IMR-90 (cell line): ENCODE measurements at regions not wholly inside any gene's neighbourhood (a gene's known extent, or its start where the extent isn't known, plus 50 kb on each side); places are given as distances from the start of the nearest gene placed in this dataset.

Experiments used
- ATAC-seq: fragments of 200-7000 bp; cut with Tn5 transposase; 2 replicates; pipeline ENCODE4 v1.9.1; 2020; ENCODE audit warnings: low read depth, mild to moderate bottlenecking, moderate library complexity
- BruUV-seq: library from RNA; stranded (reverse); fragments of 400-500 nt; replicated peaks from 2 replicates; lab custom pipeline; 2021; lab: Mats Ljungman, UMichigan
- CTCF ChIA-PET: fragments of 300-600 bp; formaldehyde crosslinking; extraction: SDS; loops from one replicate; lab custom pipeline; 2021; ENCODE audit warnings: antibody characterized with exemption; lab: Yijun Ruan, JAX
- POLR2A ChIA-PET: fragments of 300-600 bp; sonication (Branson Sonifier 250); formaldehyde crosslinking; loops from one replicate; lab custom pipeline; 2022; ENCODE audit warnings: antibody characterized with exemption; ENCODE audit not compliant: unreplicated experiment; lab: Charles Lee
- DNase-seq: peaks from one replicate; pipeline ENCODE4 v3.0.0; 2013
- H2AFZ ChIP-seq: replicated peaks from 2 replicates; pipeline ENCODE3; 2013; ENCODE audit warnings: low read length, mild to moderate bottlenecking; ENCODE audit not compliant: poor library complexity
- H2AK5ac ChIP-seq: 2 replicates; pipeline ENCODE4 v1.6.1; 2013; ENCODE audit warnings: low read depth, low read length, inconsistent platforms
- H2AK9ac ChIP-seq: replicated peaks from 2 replicates; pipeline ENCODE3; 2013; ENCODE audit warnings: mild to moderate bottlenecking, low read depth, low read length, moderate library complexity; ENCODE audit not compliant: poor library complexity
- H2BK120ac ChIP-seq: 2 replicates; pipeline ENCODE4 v1.6.1; 2013; ENCODE audit warnings: low read depth, low read length, inconsistent platforms
- H2BK15ac ChIP-seq: 3 replicates; pipeline ENCODE4 v1.6.1; 2013; ENCODE audit warnings: low read depth, low read length, inconsistent platforms
- H2BK20ac ChIP-seq: 2 replicates; pipeline ENCODE4 v1.6.1; 2013; ENCODE audit warnings: low read depth, mild to moderate bottlenecking, inconsistent platforms, low read length, moderate library complexity
- H2BK5ac ChIP-seq: 2 replicates; pipeline ENCODE4 v1.6.1; 2013; ENCODE audit warnings: mild to moderate bottlenecking, low read depth, low read length, inconsistent platforms; ENCODE audit not compliant: poor library complexity, severe bottlenecking
- H3K14ac ChIP-seq: replicated peaks from 2 replicates; pipeline ENCODE4 v1.6.1; 2013; ENCODE audit warnings: low read depth, low read length, inconsistent platforms
- H3K18ac ChIP-seq: 2 replicates; pipeline ENCODE4 v1.6.1; 2013; ENCODE audit warnings: low read depth, low read length, control low read depth
- H3K23ac ChIP-seq: 2 replicates; pipeline ENCODE4 v1.6.1; 2013; ENCODE audit warnings: low read depth, low read length, inconsistent platforms
- H3K27ac ChIP-seq: 2 replicates; pipeline ENCODE4 v1.5.1; 2013; ENCODE audit warnings: mild to moderate bottlenecking, control low read depth, low read length; ENCODE audit not compliant: insufficient read depth
- H3K27me3 ChIP-seq: 2 replicates; pipeline ENCODE4 v1.6.1; 2013; ENCODE audit warnings: low read length; ENCODE audit not compliant: control insufficient read depth, insufficient read depth
- H3K36me3 ChIP-seq: 2 replicates; pipeline ENCODE4 v1.6.1; 2013; ENCODE audit warnings: low read length, mixed read lengths; ENCODE audit not compliant: control insufficient read depth, insufficient read depth
- H3K4ac ChIP-seq: 2 replicates; pipeline ENCODE4 v1.6.1; 2013; ENCODE audit warnings: low read depth, low read length, inconsistent platforms
- H3K4me1 ChIP-seq: 2 replicates; pipeline ENCODE4 v1.6.1; 2013; ENCODE audit warnings: low read length, mixed read lengths; ENCODE audit not compliant: control insufficient read depth, insufficient read depth
- H3K4me2 ChIP-seq: 2 replicates; pipeline ENCODE4 v1.6.1; 2013; ENCODE audit warnings: low read depth, mild to moderate bottlenecking, control low read depth, low read length, moderate library complexity
- H3K4me3 ChIP-seq: 2 replicates; pipeline ENCODE4 v1.5.1; 2013; ENCODE audit warnings: low read depth, mild to moderate bottlenecking, control low read depth, low read length, moderate library complexity; ENCODE audit not compliant: insufficient read depth
- H3K56ac ChIP-seq: 2 replicates; pipeline ENCODE4 v1.6.1; 2013; ENCODE audit warnings: low read length, inconsistent platforms; ENCODE audit not compliant: insufficient read depth; ENCODE audit errors: extremely low read depth
- H3K79me1 ChIP-seq, 2 experiments: 2 replicates each; pipeline ENCODE4 v1.6.1; 2013; ENCODE audit warnings: low read length in 2 of 2, inconsistent platforms in 1 of 2, low read depth in 1 of 2
- H3K9ac ChIP-seq: 2 replicates; pipeline ENCODE4 v1.6.1; 2013; ENCODE audit warnings: low read depth, low read length, control low read depth
- H3K9me1 ChIP-seq: 2 replicates; pipeline ENCODE4 v1.6.1; 2013; ENCODE audit warnings: low read length, inconsistent platforms; ENCODE audit not compliant: insufficient read depth
- H3K9me3 ChIP-seq: 2 replicates; pipeline ENCODE4 v1.6.1; 2013; ENCODE audit warnings: low read length; ENCODE audit not compliant: control insufficient read depth, insufficient read depth
- H4K20me1 ChIP-seq: 2 replicates; pipeline ENCODE4 v1.6.1; 2013; ENCODE audit warnings: low read length, inconsistent platforms; ENCODE audit not compliant: insufficient read depth
- H4K5ac ChIP-seq: 2 replicates; pipeline ENCODE4 v1.6.1; 2013; ENCODE audit warnings: mild to moderate bottlenecking, low read depth, low read length, control low read depth
- H4K8ac ChIP-seq, 2 experiments: 2 replicates each; pipeline ENCODE4 v1.6.1; 2013; ENCODE audit warnings: low read depth in 2 of 2, low read length in 2 of 2, control low read depth in 1 of 2, inconsistent platforms in 1 of 2
- H4K91ac ChIP-seq: 2 replicates; pipeline ENCODE4 v1.6.1; 2013; ENCODE audit warnings: low read depth, low read length, inconsistent platforms; ENCODE audit not compliant: insufficient read depth
- BHLHE40 ChIP-seq: fragments of 150-350 bp; IDR thresholded peaks from 2 replicates; pipeline ENCODE4 v1.6.1; 2016; ENCODE audit warnings: mild to moderate bottlenecking, low read depth, low read length
- CEBPB ChIP-seq: IDR thresholded peaks from 2 replicates; pipeline ENCODE4 v1.6.1; 2012; ENCODE audit warnings: low read depth, low read length, improper control_type of control experiment
- CHD1 ChIP-seq: IDR thresholded peaks from 2 replicates; pipeline ENCODE4 v1.6.1; 2012; ENCODE audit warnings: low read depth, low read length, improper control_type of control experiment
- FOS ChIP-seq: fragments of 150-350 bp; IDR thresholded peaks from 2 replicates; pipeline ENCODE4 v1.6.1; 2016; ENCODE audit warnings: low read depth, low read length
- MAZ ChIP-seq: IDR thresholded peaks from 2 replicates; pipeline ENCODE4 v1.6.1; 2012; ENCODE audit warnings: low read depth, mild to moderate bottlenecking, low read length, improper control_type of control experiment, moderate library complexity, borderline replicate concordance
- MXI1 ChIP-seq: IDR thresholded peaks from 2 replicates; pipeline ENCODE4 v1.6.1; 2012; ENCODE audit warnings: low read depth, mild to moderate bottlenecking, low read length, moderate library complexity, borderline replicate concordance
- NFE2L2 ChIP-seq: fragments of 150-350 bp; IDR thresholded peaks from 2 replicates; pipeline ENCODE4 v1.6.1; 2016; ENCODE audit warnings: low read depth, mild to moderate bottlenecking, low read length
- POLR2A ChIP-seq: IDR thresholded peaks from 2 replicates; pipeline ENCODE4 v1.6.1; 2012; ENCODE audit warnings: mild to moderate bottlenecking, low read depth, low read length
- RAD21 ChIP-seq: IDR thresholded peaks from 2 replicates; pipeline ENCODE4 v1.6.1; 2012; ENCODE audit warnings: low read length, improper control_type of control experiment
- RCOR1 ChIP-seq: IDR thresholded peaks from 2 replicates; pipeline ENCODE4 v1.6.1; 2012; ENCODE audit warnings: mild to moderate bottlenecking, low read length, improper control_type of control experiment; ENCODE audit not compliant: insufficient replicate concordance
- RFX5 ChIP-seq: IDR thresholded peaks from 2 replicates; pipeline ENCODE4 v1.8.0; 2012; ENCODE audit warnings: low read depth, mild to moderate bottlenecking, low read length, moderate library complexity
- SMC3 ChIP-seq: fragments of 150-350 bp; IDR thresholded peaks from 2 replicates; pipeline ENCODE4 v1.6.1; 2016; ENCODE audit warnings: low read depth, mild to moderate bottlenecking, antibody characterized with exemption, low read length, moderate library complexity
- USF2 ChIP-seq: fragments of 150-350 bp; IDR thresholded peaks from 2 replicates; pipeline ENCODE4 v1.6.1; 2017; ENCODE audit warnings: mild to moderate bottlenecking, antibody characterized with exemption, low read length, low read depth
- dilution Hi-C: fragments of 300-500 bp; cut with HindIII; formaldehyde crosslinking; loops from one replicate; pipeline ENCODE4 v1.14.3; 2018; ENCODE audit warnings: low sequenced_read_pairs; ENCODE audit not compliant: unreplicated experiment
- in situ Hi-C: fragments of 300-500 bp; cut with MboI; formaldehyde crosslinking; loops from 3 replicates; pipeline ENCODE4 v1.14.3; 2019; ENCODE audit warnings: low sequenced_read_pairs, inconsistent platforms, mixed read lengths
- intact Hi-C: fragments of 100-400 bp; cut with micrococcal nuclease; formaldehyde crosslinking; loops from 2 replicates; pipeline ENCODE4 v1.10.0; 2022
- TF ChIP-seq, protein P1 (sequence below): fragments of 150-350 bp; IDR thresholded peaks from 2 replicates; pipeline ENCODE4 v1.6.1; 2016; ENCODE audit warnings: low read depth, mild to moderate bottlenecking, low read length, moderate library complexity, borderline replicate concordance

DNA sequence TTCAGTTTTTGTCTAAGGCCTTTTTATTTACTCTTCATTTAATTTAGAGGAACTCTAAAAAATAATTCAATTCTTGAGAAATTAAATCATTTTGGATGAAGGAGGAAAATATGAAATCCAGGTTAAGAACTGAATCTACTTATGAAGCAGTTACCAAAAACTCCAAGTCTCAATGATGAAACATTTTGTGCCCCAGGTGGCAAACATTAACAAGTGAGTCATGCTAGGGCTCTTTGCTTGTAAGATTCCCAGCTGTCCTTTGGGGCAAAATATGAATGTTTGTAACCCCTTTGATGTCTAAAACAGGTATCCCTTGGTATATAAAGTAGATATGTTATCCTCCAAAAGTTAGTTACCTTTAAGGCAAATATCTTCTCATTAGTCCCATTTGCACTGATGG is 202.4 kb downstream of the NEDD1 start:
- dilution Hi-C loops, result no loop called here
- H3K18ac ChIP-seq, result no peak overlapping the region
- no peaks in the 10 kb centered on the region for H3K79me1 ChIP-seq
- no peak overlapping the region for H4K91ac ChIP-seq
- BruUV-seq, result no TSS peak
- no peak overlapping the region for H2BK120ac ChIP-seq
- DNase-seq (no peak), ATAC-seq (no peak)
- H4K5ac ChIP-seq, result no peak overlapping the region
- H3K56ac ChIP-seq, result no peak overlapping the region
- no peak overlapping the region for H2BK20ac ChIP-seq
- H3K14ac ChIP-seq, result no peak overlapping the region
- H3K9me3 ChIP-seq, result 0 out of 2 replicates have a peak, but pooled peaks cover 2% of the 10 kb centered on the region
- no peak overlapping the region for H2BK15ac ChIP-seq
- H3K4me2 ChIP-seq, result no peak overlapping the region
- no peaks in the 10 kb centered on the region for H3K4me1 ChIP-seq
- H3K27ac ChIP-seq, result no peak overlapping the region
- H3K4me3 ChIP-seq, result no peak overlapping the region
- no peaks in the 10 kb centered on the region for H3K36me3 ChIP-seq
- no peak overlapping the region for H3K4ac ChIP-seq
- H3K9me1 ChIP-seq, result no peaks in the 10 kb centered on the region
- H3K23ac ChIP-seq, result no peak overlapping the region
- H2BK5ac ChIP-seq, result no peak overlapping the region
- in situ Hi-C loops, result no loop called here
- TF ChIP-seq BHLHE40 (no peak), FOS (no peak), MAZ (no peak), POLR2A (no peak), CEBPB (no peak), RCOR1 (no peak), SMC3 (no peak), USF2 (no peak), NFE2L2 (no peak), RFX5 (no peak), MXI1 (no peak), RAD21 (no peak), CHD1 (no peak)
- TF ChIP-seq, protein P1, sequence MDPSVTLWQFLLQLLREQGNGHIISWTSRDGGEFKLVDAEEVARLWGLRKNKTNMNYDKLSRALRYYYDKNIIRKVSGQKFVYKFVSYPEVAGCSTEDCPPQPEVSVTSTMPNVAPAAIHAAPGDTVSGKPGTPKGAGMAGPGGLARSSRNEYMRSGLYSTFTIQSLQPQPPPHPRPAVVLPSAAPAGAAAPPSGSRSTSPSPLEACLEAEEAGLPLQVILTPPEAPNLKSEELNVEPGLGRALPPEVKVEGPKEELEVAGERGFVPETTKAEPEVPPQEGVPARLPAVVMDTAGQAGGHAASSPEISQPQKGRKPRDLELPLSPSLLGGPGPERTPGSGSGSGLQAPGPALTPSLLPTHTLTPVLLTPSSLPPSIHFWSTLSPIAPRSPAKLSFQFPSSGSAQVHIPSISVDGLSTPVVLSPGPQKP, result no peak
- no peaks in the 10 kb centered on the region for H3K27me3 ChIP-seq
- H4K8ac ChIP-seq, result no peak overlapping the region
- no peak overlapping the region for H2AFZ ChIP-seq
- H4K20me1 ChIP-seq, result no peaks in the 10 kb centered on the region
- CTCF ChIA-PET, result no interaction called here
- H2AK5ac ChIP-seq, result no peak overlapping the region
- H3K9ac ChIP-seq, result no peak overlapping the region
- intact Hi-C loops, result no loop called here
- no peak overlapping the region for H2AK9ac ChIP-seq
- POLR2A ChIA-PET, result no interaction called here
